ENCODE measurements at regions not wholly inside any gene's neighbourhood (a gene's known extent, or its start where the extent isn't known, plus 50 kb on each side); places are given as distances from the start of the nearest gene placed in this dataset.

- H3K27ac ChIP-seq: no peak overlapping the region
- H3K4me1 ChIP-seq (ENCODE audit: control insufficient read depth in 1 of 2, low read depth in 2 of 2): no peaks in the 10 kb centered on the region
- H3K27me3 ChIP-seq (replicated peaks; ENCODE audit: insufficient read depth): no peaks in the 10 kb centered on the region
- peaks cover 5% of the 10 kb centered on the region for H3K9me3 ChIP-seq
- no peak for ATAC-seq (ENCODE audit: insufficient number of reproducible peaks, low FRiP score, low read depth)
- DNase-seq (ENCODE audit: low spot score): no peak
- TF ChIP-seq CTCF (IDR thresholded peaks at IDR 0.05): no peak
- H3K36me3 ChIP-seq: no peaks in the 10 kb centered on the region
- H3K4me3 ChIP-seq: no peak overlapping the region
Observed at GRCh38 chr4:43264730-43265129, 372.2 kb downstream of the GRXCR1 start.

- no peak for ATAC-seq (ENCODE audit: insufficient number of reproducible peaks, low FRiP score, low read depth)
- no peak for TF ChIP-seq CTCF (IDR thresholded peaks at IDR 0.05)
- H3K9me3 ChIP-seq: no peaks in the 10 kb centered on the region
Observed at GRCh38 chr4:43271946-43272345, 379.4 kb downstream of the GRXCR1 start.

GRCh38 chr4:43274376-43274775, 381.9 kb downstream of the GRXCR1 start:
- H3K4me1 ChIP-seq (ENCODE audit: control insufficient read depth in 1 of 2, low read depth in 2 of 2): no peaks in the 10 kb centered on the region
- ATAC-seq (ENCODE audit: insufficient number of reproducible peaks, low FRiP score, low read depth) (no peak), DNase-seq (ENCODE audit: low spot score) (no peak)
- no peak overlapping the region for H3K27ac ChIP-seq
- H3K27me3 ChIP-seq (replicated peaks; ENCODE audit: insufficient read depth): no peaks in the 10 kb centered on the region
- no peak for TF ChIP-seq CTCF (IDR thresholded peaks at IDR 0.05)
- no peak overlapping the region for H3K4me3 ChIP-seq
- no peaks in the 10 kb centered on the region for H3K36me3 ChIP-seq
- no peaks in the 10 kb centered on the region for H3K9me3 ChIP-seq

More at GRCh38 chr4:43271946-43272345, 379.4 kb downstream of the GRXCR1 start:
- no peak overlapping the region for H3K27ac ChIP-seq
- no peak overlapping the region for H3K4me3 ChIP-seq
- H3K36me3 ChIP-seq: no peaks in the 10 kb centered on the region
- H3K4me1 ChIP-seq (ENCODE audit: control insufficient read depth in 1 of 2, low read depth in 2 of 2): no peaks in the 10 kb centered on the region
- no peaks in the 10 kb centered on the region for H3K27me3 ChIP-seq (replicated peaks; ENCODE audit: insufficient read depth)
- no peak for DNase-seq (ENCODE audit: low spot score)

- TF ChIP-seq CTCF (IDR thresholded peaks at IDR 0.05): no peak
- DNase-seq (ENCODE audit: low spot score): no peak
- no peaks in the 10 kb centered on the region for H3K27me3 ChIP-seq (replicated peaks; ENCODE audit: insufficient read depth)
Observed at GRCh38 chr4:43275779-43276178, 383.3 kb downstream of the GRXCR1 start.

GRCh38 chr4:43276321-43276720, 383.8 kb downstream of the GRXCR1 start:
- Histone ChIP-seq H3K27me3 (replicated peaks; ENCODE audit: insufficient read depth) (no peaks in the 10 kb centered on the region), H3K36me3 (no peaks in the 10 kb centered on the region), H3K9me3 (no peaks in the 10 kb centered on the region), H3K27ac (no peak overlapping the region), H3K4me1 (ENCODE audit: control insufficient read depth in 1 of 2, low read depth in 2 of 2) (no peaks in the 10 kb centered on the region), H3K4me3 (no peak overlapping the region)
- DNase-seq (ENCODE audit: low spot score) (no peak), ATAC-seq (ENCODE audit: insufficient number of reproducible peaks, low FRiP score, low read depth) (no peak)
- TF ChIP-seq CTCF (IDR thresholded peaks at IDR 0.05): no peak

More at GRCh38 chr4:43275779-43276178, 383.3 kb downstream of the GRXCR1 start:
- no peaks in the 10 kb centered on the region for H3K4me1 ChIP-seq (ENCODE audit: control insufficient read depth in 1 of 2, low read depth in 2 of 2)
- H3K9me3 ChIP-seq: no peaks in the 10 kb centered on the region
- H3K36me3 ChIP-seq: no peaks in the 10 kb centered on the region
- H3K4me3 ChIP-seq: no peak overlapping the region
- H3K27ac ChIP-seq: no peak overlapping the region
- ATAC-seq (ENCODE audit: insufficient number of reproducible peaks, low FRiP score, low read depth): no peak
